ENCODE measurements at regions not wholly inside any gene's neighbourhood (a gene's known extent, or its start where the extent isn't known, plus 50 kb on each side); places are given as distances from the start of the nearest gene placed in this dataset.
"Not testable (repeated sequence)": the region's sequence is repeated elsewhere in the genome, so short reads cannot be mapped to it uniquely, and the experiment has no call there.

DNA sequence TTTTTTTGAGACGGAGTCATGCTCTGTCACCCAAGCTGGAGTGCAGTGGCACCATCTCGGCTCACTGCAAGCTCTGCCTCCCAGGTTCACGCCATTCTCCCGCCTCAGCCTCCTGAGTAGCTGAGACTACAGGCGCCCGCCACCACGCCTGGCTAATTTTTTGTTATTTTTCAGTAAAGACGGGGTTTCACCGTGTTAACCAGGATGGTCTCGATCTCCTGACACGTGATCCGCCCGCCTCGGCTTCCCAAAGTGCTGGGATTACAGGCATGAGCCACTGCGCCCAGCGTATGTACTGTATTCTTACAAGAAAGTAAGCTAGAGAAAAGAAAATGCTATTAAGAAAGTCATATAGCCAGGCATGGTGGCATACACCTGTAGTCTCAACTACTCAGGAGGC is 84.8 kb upstream of the CMC1 start:
- not testable (repeated sequence) for DNase-seq

- DNase-seq = peak; percentile 44
Observed at GRCh38 chr3:28171962-28172361, 69.5 kb upstream of the CMC1 start.

GRCh38 chr3:28172748-28173147 is 68.7 kb upstream of the CMC1 start:
- DNase-seq = no peak

GRCh38 chr3:28173836-28174235 is 67.6 kb upstream of the CMC1 start:
- DNase-seq = no peak

DNA sequence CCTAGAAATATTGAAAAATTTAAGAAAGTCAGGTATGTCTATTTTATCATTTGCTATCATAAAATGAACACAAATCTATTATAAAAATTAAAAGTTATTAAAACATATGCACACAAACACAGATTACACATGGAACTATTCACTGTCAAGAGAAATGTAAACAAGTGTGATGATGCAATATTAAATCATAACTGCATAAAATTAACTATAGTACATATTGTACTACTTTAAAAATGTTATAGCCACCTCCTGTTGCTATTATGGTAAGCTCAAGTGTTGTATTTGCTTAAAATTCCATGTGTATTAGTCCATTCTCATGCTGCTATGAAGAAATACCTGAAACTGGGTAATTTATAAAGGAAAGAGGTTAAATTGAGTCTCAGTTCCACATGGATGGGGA is 54.7 kb upstream of the CMC1 start:
- DNase-seq = no peak

- no peak for DNase-seq
Observed at GRCh38 chr3:28188686-28189085, 52.7 kb upstream of the CMC1 start.

- no peak for DNase-seq
Observed at GRCh38 chr3:28191363-28191762, 50.1 kb upstream of the CMC1 start.

Data from CD4-positive, alpha-beta T cell treated with Interleukin-17A for 1 hour (primary cell).